ENCODE measurements at regions not wholly inside any gene's neighbourhood (a gene's known extent, or its start where the extent isn't known, plus 50 kb on each side); places are given as distances from the start of the nearest gene placed in this dataset.

- Histone ChIP-seq H3K27me3 (ENCODE audit: insufficient read depth, poor library complexity, severe bottlenecking) (no peaks in the 10 kb centered on the region), H3K27ac (replicated peaks) (no peak overlapping the region), H3K4me3 (replicated peaks; ENCODE audit: insufficient read depth, low read length) (no peak overlapping the region)
- TF ChIP-seq CTCF (IDR thresholded peaks at IDR 0.05; ENCODE audit: insufficient read depth, low read length) = no peak
- no peak for TF ChIP-seq SPI1 (IDR thresholded peaks at IDR 0.05; ENCODE audit: borderline replicate concordance, low read depth)
- no peak for TF ChIP-seq POLR2AphosphoS5 (IDR thresholded peaks at IDR 0.05; ENCODE audit: low read depth)
- no peak for TF ChIP-seq REST (IDR thresholded peaks at IDR 0.05; ENCODE audit: insufficient replicate concordance, low read depth)
- no peak for TF ChIP-seq GABPA (IDR thresholded peaks at IDR 0.05; ENCODE audit: low read depth)
- no peak for DNase-seq (ENCODE audit: low read depth in 1 of 2, low spot score in 1 of 2)
Measured at GRCh38 chr7:115775981-115776380, 254.6 kb downstream of the TFEC start.

GRCh38 chr7:115763347-115763746 lies 267.2 kb downstream of the TFEC start:
- Histone ChIP-seq H3K27ac (replicated peaks) (no peak overlapping the region), H3K4me3 (replicated peaks; ENCODE audit: insufficient read depth, low read length) (no peak overlapping the region), H3K27me3 (ENCODE audit: insufficient read depth, poor library complexity, severe bottlenecking) (no peaks in the 10 kb centered on the region)
- no peak for TF ChIP-seq GABPA (IDR thresholded peaks at IDR 0.05; ENCODE audit: low read depth)
- TF ChIP-seq POLR2AphosphoS5 (IDR thresholded peaks at IDR 0.05; ENCODE audit: low read depth) = no peak
- TF ChIP-seq CTCF (IDR thresholded peaks at IDR 0.05; ENCODE audit: insufficient read depth, low read length) = no peak
- no peak for DNase-seq (ENCODE audit: low read depth in 1 of 2, low spot score in 1 of 2)

GRCh38 chr7:115758025-115758424 lies 272.5 kb downstream of the TFEC start:
- Histone ChIP-seq H3K27ac (replicated peaks) (no peak overlapping the region), H3K27me3 (ENCODE audit: insufficient read depth, poor library complexity, severe bottlenecking) (no peaks in the 10 kb centered on the region), H3K4me3 (replicated peaks; ENCODE audit: insufficient read depth, low read length) (no peak overlapping the region)
- no peak for DNase-seq (ENCODE audit: low read depth in 1 of 2, low spot score in 1 of 2)
- no peak for TF ChIP-seq CTCF (IDR thresholded peaks at IDR 0.05; ENCODE audit: insufficient read depth, low read length)
- TF ChIP-seq REST (IDR thresholded peaks at IDR 0.05; ENCODE audit: insufficient replicate concordance, low read depth) = no peak
- TF ChIP-seq POLR2AphosphoS5 (IDR thresholded peaks at IDR 0.05; ENCODE audit: low read depth) = no peak
- TF ChIP-seq SPI1 (IDR thresholded peaks at IDR 0.05; ENCODE audit: borderline replicate concordance, low read depth) = no peak
- TF ChIP-seq GABPA (IDR thresholded peaks at IDR 0.05; ENCODE audit: low read depth) = no peak

- TF ChIP-seq GABPA (IDR thresholded peaks at IDR 0.05; ENCODE audit: low read depth) (no peak), CTCF (IDR thresholded peaks at IDR 0.05; ENCODE audit: insufficient read depth, low read length) (no peak), REST (IDR thresholded peaks at IDR 0.05; ENCODE audit: insufficient replicate concordance, low read depth) (no peak), SPI1 (IDR thresholded peaks at IDR 0.05; ENCODE audit: borderline replicate concordance, low read depth) (no peak), POLR2AphosphoS5 (IDR thresholded peaks at IDR 0.05; ENCODE audit: low read depth) (no peak)
- DNase-seq (ENCODE audit: low read depth in 1 of 2, low spot score in 1 of 2) = no peak
- no peaks in the 10 kb centered on the region for H3K27me3 ChIP-seq (ENCODE audit: insufficient read depth, poor library complexity, severe bottlenecking)
Measured at GRCh38 chr7:115754226-115754625, 276.3 kb downstream of the TFEC start.

More at GRCh38 chr7:115754226-115754625, 276.3 kb downstream of the TFEC start:
- no peak overlapping the region for H3K4me3 ChIP-seq (replicated peaks; ENCODE audit: insufficient read depth, low read length)
- H3K27ac ChIP-seq (replicated peaks) = no peak overlapping the region

Measured in HL-60 (cell line).